Progenitor cell of endocrine pancreas (in vitro differentiated cells): ENCODE measurements at regions not wholly inside any gene's neighbourhood (a gene's known extent, or its start where the extent isn't known, plus 50 kb on each side); places are given as distances from the start of the nearest gene placed in this dataset.

Source experiments
- DNase-seq: peaks from one replicate; pipeline ENCODE4 v3.0.0; 2021; ENCODE audit warnings: low spot score; ENCODE audit not compliant: unreplicated experiment
- H3K27ac Mint-ChIP-seq: 2 replicates; pipeline ENCODE4 v1.8.0; 2021; ENCODE audit warnings: mild to moderate bottlenecking, moderate library complexity, mixed read lengths
- H3K27me3 Mint-ChIP-seq: 2 replicates; pipeline ENCODE4 v1.8.0; 2021; ENCODE audit warnings: mixed read lengths
- H3K36me3 Mint-ChIP-seq: 2 replicates; pipeline ENCODE4 v1.8.0; 2022; ENCODE audit warnings: mixed read lengths; ENCODE audit not compliant: insufficient read depth
- H3K4me1 Mint-ChIP-seq: 2 replicates; pipeline ENCODE4 v1.8.0; 2021; ENCODE audit warnings: low read depth, mixed read lengths
- H3K4me3 Mint-ChIP-seq: 2 replicates; pipeline ENCODE4 v1.8.0; 2021; ENCODE audit warnings: low read depth, mild to moderate bottlenecking, moderate library complexity, mixed read lengths
- H3K9me3 Mint-ChIP-seq: 2 replicates; pipeline ENCODE4 v1.8.0; 2021; ENCODE audit warnings: low read depth, mixed read lengths
- TF ChIP-seq, protein P1 (sequence below): fragments of 200-600 bp; sonication (generic); IDR thresholded peaks from one replicate; pipeline ENCODE4 v1.5.0; 2021; ENCODE audit warnings: antibody characterized with exemption, mild to moderate bottlenecking; ENCODE audit not compliant: unreplicated experiment

DNA sequence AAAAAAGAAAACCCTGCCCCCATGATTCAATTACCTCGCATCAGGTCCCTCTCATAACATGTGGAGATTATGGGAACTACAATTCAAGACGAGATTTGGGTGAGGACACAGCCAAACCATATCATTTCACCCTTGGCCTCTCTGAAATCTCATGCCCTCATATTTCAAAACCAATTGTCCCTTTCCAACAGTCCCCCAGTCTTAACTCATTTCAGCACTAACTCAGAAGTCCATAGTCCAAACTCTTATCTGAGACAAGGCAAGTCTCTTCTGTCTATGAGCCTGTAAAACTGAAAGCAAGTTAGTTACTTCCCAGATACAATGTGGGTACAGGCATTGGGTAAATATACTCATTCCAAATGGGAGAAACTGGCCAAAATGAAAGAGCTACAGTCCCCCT, 536.1 kb downstream of the MEI4 start:
- TF ChIP-seq, protein P1, sequence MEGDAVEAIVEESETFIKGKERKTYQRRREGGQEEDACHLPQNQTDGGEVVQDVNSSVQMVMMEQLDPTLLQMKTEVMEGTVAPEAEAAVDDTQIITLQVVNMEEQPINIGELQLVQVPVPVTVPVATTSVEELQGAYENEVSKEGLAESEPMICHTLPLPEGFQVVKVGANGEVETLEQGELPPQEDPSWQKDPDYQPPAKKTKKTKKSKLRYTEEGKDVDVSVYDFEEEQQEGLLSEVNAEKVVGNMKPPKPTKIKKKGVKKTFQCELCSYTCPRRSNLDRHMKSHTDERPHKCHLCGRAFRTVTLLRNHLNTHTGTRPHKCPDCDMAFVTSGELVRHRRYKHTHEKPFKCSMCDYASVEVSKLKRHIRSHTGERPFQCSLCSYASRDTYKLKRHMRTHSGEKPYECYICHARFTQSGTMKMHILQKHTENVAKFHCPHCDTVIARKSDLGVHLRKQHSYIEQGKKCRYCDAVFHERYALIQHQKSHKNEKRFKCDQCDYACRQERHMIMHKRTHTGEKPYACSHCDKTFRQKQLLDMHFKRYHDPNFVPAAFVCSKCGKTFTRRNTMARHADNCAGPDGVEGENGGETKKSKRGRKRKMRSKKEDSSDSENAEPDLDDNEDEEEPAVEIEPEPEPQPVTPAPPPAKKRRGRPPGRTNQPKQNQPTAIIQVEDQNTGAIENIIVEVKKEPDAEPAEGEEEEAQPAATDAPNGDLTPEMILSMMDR: no peak
- no peaks in the 10 kb centered on the region for H3K4me1 Mint-ChIP-seq
- H3K4me3 Mint-ChIP-seq: no peak overlapping the region
- H3K36me3 Mint-ChIP-seq: no peaks in the 10 kb centered on the region
- peaks cover 27% of the 10 kb centered on the region for H3K9me3 Mint-ChIP-seq
- no peak overlapping the region for H3K27ac Mint-ChIP-seq
- peaks cover 5% of the 10 kb centered on the region for H3K27me3 Mint-ChIP-seq
- DNase-seq: no peak

DNA sequence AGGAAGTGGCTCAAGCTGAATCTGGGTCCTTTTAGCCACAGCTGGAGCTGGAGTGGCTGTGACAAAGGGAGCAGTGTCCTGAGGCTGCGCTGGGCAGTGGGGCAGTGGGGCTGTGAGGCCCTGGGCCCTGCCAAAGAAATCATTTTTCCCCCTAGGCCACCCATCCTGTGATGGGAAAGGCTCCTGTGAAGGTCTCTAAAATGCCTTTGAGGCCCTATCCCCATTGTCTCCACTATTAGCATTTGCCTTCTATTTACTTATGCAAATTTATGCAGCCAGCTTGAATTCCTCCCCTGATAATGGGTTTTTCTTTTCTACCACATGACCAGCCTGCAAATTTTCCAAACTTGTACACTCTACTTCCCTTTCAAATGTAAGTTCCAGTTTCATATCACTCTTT, 539.2 kb downstream of the MEI4 start:
- Mint-ChIP-seq H3K36me3 (no peaks in the 10 kb centered on the region), H3K4me3 (no peak overlapping the region), H3K9me3 (peaks cover 23% of the 10 kb centered on the region), H3K27me3 (no peaks in the 10 kb centered on the region), H3K27ac (no peak overlapping the region), H3K4me1 (no peaks in the 10 kb centered on the region)
- no peak for DNase-seq
- TF ChIP-seq, protein P1: no peak

DNA sequence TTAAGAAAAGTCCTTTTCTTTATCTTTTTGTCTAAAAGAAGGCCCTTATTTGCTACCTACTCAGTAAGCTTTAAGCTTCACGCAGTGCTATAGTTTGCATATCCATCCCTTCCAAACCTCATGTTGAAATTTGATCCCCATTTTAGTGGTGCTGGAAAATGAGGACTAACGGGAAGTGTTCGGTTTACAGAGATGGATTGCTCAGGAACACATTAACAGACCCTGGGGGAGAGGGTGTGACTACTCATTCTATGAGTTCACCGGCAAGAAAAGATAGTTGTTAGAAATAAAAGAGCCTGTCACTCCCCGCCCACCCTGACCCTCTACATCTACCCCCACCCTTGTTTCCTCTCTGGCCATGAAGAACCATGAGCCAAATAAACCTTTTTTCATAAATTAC, 546.2 kb downstream of the MEI4 start:
- Mint-ChIP-seq H3K4me3 (no peak overlapping the region), H3K27me3 (no peaks in the 10 kb centered on the region), H3K36me3 (no peaks in the 10 kb centered on the region), H3K9me3 (no peaks in the 10 kb centered on the region), H3K4me1 (peaks cover 4% of the 10 kb centered on the region), H3K27ac (no peak overlapping the region)
- TF ChIP-seq, protein P1: no peak
- no peak for DNase-seq

DNA sequence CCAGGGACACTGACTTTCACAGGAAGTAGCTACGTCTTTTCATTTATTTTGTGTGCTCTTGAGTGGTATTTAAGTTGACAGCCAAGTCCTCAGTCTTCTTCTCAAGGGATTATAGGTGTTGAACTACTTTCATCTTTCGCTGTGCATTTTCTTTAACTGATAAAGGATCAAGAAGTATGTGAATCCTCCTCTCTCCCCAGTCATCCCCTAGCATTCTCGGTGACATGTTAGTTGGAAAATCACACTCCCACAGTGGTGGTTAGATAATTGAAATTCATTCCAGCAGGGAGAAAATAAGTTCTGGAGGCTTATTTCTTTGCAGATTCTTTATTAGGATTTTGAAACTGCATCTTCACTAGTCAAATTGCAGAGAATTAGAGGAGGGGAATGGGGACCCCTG, 569.4 kb downstream of the MEI4 start:
- TF ChIP-seq, protein P1: no peak
- H3K27ac Mint-ChIP-seq: no peak overlapping the region
- no peak overlapping the region for H3K4me3 Mint-ChIP-seq
- H3K27me3 Mint-ChIP-seq: no peaks in the 10 kb centered on the region
- peaks cover 5% of the 10 kb centered on the region for H3K4me1 Mint-ChIP-seq
- no peaks in the 10 kb centered on the region for H3K36me3 Mint-ChIP-seq
- no peak for DNase-seq
- H3K9me3 Mint-ChIP-seq: no peaks in the 10 kb centered on the region

DNA sequence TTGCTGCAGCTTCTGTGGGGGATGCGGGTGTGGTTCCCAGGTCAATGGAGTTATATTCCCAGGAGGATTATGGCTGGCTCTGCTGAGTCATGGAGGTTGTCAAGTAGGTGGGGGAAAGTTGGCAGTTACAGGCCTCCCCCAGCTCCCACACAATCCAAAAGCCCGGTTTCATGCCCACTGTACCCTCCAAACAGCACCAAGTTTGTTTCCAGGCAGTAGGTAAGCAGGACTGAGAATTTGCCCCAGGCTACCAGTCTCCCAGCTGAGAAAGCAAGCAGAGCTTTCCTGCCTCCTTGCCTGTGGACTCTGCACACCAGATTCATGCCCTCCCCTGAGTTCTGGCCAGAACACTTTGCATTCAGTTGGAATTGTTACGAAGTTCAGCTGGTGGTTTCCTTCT, 578.2 kb downstream of the MEI4 start:
- Mint-ChIP-seq H3K27me3 (no peaks in the 10 kb centered on the region), H3K4me3 (no peak overlapping the region), H3K9me3 (peaks cover 17% of the 10 kb centered on the region), H3K27ac (no peak overlapping the region), H3K4me1 (no peaks in the 10 kb centered on the region), H3K36me3 (peaks cover 1% of the 10 kb centered on the region)
- DNase-seq: no peak
- TF ChIP-seq, protein P1: no peak
